ENCODE measurements at regions not wholly inside any gene's neighbourhood (a gene's known extent, or its start where the extent isn't known, plus 50 kb on each side); places are given as distances from the start of the nearest gene placed in this dataset.

DNA sequence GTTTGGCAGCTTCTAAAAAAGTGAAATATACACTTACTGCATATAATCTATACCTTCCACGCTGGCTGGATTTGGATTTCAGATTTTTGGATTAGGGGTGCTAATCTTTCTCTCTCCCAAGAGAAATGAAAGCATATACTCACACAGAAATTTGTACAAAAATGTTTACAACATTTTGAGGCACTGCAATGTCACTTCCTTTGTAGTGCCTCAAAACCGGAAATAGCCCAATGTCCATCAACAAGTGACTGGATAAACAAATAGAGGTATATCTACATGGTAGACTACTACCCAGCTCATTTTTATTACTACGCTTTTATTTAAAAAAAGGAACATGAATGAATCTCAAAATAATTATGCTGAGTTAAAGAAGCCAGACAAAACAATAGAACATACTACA lies 74.0 kb upstream of the MIER3 start:
- TF ChIP-seq, protein P1, sequence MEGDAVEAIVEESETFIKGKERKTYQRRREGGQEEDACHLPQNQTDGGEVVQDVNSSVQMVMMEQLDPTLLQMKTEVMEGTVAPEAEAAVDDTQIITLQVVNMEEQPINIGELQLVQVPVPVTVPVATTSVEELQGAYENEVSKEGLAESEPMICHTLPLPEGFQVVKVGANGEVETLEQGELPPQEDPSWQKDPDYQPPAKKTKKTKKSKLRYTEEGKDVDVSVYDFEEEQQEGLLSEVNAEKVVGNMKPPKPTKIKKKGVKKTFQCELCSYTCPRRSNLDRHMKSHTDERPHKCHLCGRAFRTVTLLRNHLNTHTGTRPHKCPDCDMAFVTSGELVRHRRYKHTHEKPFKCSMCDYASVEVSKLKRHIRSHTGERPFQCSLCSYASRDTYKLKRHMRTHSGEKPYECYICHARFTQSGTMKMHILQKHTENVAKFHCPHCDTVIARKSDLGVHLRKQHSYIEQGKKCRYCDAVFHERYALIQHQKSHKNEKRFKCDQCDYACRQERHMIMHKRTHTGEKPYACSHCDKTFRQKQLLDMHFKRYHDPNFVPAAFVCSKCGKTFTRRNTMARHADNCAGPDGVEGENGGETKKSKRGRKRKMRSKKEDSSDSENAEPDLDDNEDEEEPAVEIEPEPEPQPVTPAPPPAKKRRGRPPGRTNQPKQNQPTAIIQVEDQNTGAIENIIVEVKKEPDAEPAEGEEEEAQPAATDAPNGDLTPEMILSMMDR (IDR thresholded peaks at IDR 0.05; ENCODE audit: extremely low read depth, insufficient read depth, missing control alignments): no peak
- DNase-seq (ENCODE audit: low spot score): no peak
- in situ Hi-C loops (cut with MboI; ENCODE audit: low pct_unique_long_range_greater_than_20kb, low sequenced_read_pairs, unreplicated experiment): no loop called here

DNA sequence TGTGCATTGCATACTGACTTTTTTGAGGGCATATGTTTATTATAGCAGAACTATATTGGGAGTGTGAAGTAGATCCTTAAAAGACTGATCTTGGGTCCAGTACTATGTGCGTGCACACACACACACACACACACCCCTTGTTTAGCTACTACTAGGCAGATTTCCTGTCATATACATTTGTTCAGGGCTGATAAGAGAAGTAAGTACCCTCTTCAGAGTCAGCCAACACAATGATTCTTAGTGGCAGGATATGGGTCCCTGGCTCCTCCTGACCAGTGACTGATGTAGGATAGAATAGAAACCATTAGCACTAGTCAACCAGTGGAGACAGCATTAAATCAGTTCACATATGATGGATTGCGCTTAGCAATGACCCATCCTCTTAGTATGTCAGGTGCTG lies 76.2 kb upstream of the MIER3 start:
- in situ Hi-C loops (cut with MboI; ENCODE audit: low pct_unique_long_range_greater_than_20kb, low sequenced_read_pairs, unreplicated experiment): no loop called here
- TF ChIP-seq, protein P1 (IDR thresholded peaks at IDR 0.05; ENCODE audit: extremely low read depth, insufficient read depth, missing control alignments): no peak
- DNase-seq (ENCODE audit: low spot score): no peak

DNA sequence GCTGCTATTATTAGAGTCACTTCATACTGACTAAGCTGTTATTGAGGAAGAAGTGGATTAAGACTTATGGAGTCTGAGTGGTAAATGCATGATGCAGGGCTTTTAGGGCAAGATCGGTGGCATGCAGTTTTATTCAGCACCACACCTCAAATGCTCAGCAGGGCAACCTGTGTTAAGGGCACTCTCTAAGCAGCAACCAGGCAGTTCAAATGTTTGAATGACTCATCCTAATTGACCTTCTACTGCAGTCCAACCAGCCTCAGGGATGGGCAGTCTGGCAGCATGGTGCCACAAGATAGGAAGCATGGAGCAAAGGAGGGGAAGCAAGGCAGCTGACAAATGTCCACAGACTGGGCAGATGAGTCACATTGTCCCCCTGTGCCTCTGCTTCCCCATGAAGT lies 80.2 kb upstream of the MIER3 start:
- DNase-seq (ENCODE audit: low spot score): no peak
- TF ChIP-seq, protein P1 (IDR thresholded peaks at IDR 0.05; ENCODE audit: extremely low read depth, insufficient read depth, missing control alignments): no peak
- in situ Hi-C loops (cut with MboI; ENCODE audit: low pct_unique_long_range_greater_than_20kb, low sequenced_read_pairs, unreplicated experiment): no loop called here

DNA sequence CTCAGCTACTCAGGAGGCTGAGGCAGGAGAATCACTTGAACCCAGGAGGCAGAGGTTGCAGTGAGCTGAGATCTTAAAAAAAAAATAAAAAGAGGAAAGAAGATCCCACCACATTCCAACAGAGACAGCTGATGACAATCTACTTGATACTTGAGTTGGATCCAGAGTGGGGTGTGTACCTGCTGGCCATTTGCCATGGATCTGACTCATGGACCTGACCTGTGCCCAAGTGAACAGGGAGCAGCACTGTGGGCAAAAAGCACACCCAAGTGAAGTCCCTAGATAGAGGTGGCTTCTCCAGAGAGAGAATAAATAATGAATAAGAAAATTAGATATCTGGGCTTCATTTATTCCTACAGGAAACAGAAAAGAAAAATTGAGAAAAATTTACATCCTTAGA lies 81.2 kb upstream of the MIER3 start:
- TF ChIP-seq, protein P1 (IDR thresholded peaks at IDR 0.05; ENCODE audit: extremely low read depth, insufficient read depth, missing control alignments): no peak
- in situ Hi-C loops (cut with MboI; ENCODE audit: low pct_unique_long_range_greater_than_20kb, low sequenced_read_pairs, unreplicated experiment): no loop called here
- DNase-seq (ENCODE audit: low spot score): no peak

- no peak for DNase-seq (ENCODE audit: low spot score)
- in situ Hi-C loops (cut with MboI; ENCODE audit: low pct_unique_long_range_greater_than_20kb, low sequenced_read_pairs, unreplicated experiment): no loop called here
- TF ChIP-seq, protein P1 (IDR thresholded peaks at IDR 0.05; ENCODE audit: extremely low read depth, insufficient read depth, missing control alignments): no peak
Observed at GRCh38 chr5:57033503-57033902, 81.6 kb upstream of the MIER3 start.

GRCh38 chr5:57034201-57034916 lies 82.4 kb upstream of the MIER3 start:
- no peak for DNase-seq (ENCODE audit: low spot score)
- in situ Hi-C loops (cut with MboI; ENCODE audit: low pct_unique_long_range_greater_than_20kb, low sequenced_read_pairs, unreplicated experiment): no loop called here
- TF ChIP-seq, protein P1 (IDR thresholded peaks at IDR 0.05; ENCODE audit: extremely low read depth, insufficient read depth, missing control alignments): no peak
